H1 (cell line): ENCODE measurements at regions not wholly inside any gene's neighbourhood (a gene's known extent, or its start where the extent isn't known, plus 50 kb on each side); places are given as distances from the start of the nearest gene placed in this dataset.

Experiments used
- CTCF ChIA-PET: fragments of 300-600 bp; sonication (Branson Sonifier 250); formaldehyde crosslinking; loops from one replicate; lab custom pipeline; 2021; ENCODE audit not compliant: partially characterized antibody; lab: Charles Lee
- POLR2A ChIA-PET: fragments of 300-600 bp; sonication (Branson Sonifier 250); formaldehyde crosslinking; loops from one replicate; lab custom pipeline; 2021; ENCODE audit warnings: inconsistent platforms; ENCODE audit not compliant: partially characterized antibody; lab: Charles Lee
- DNase-seq, 2 experiments: peaks; one replicate each; pipeline versions ENCODE4 v3.0.0 to v3.0.0-alpha.2; 2010 to 2022; ENCODE audit warnings: low spot score in 2 of 2, low read depth in 1 of 2, mixed read lengths in 1 of 2
- FAIRE-seq: peaks from 2 replicates; lab custom pipeline; 2011; peaks lifted over from hg19 to GRCh38; lab: Jason Lieb, UNC
- H2AFZ ChIP-seq: 2 replicates; pipeline ENCODE4 v1.8.1; 2012; ENCODE audit warnings: low read length, inconsistent platforms
- H2AK5ac ChIP-seq: 2 replicates; pipeline ENCODE4 v1.6.1; 2013; ENCODE audit warnings: low read depth, low read length
- H2BK120ac ChIP-seq: replicated peaks from 2 replicates; pipeline ENCODE3; 2013; ENCODE audit warnings: low read depth, low read length, inconsistent platforms
- H2BK12ac ChIP-seq: 2 replicates; pipeline ENCODE4 v1.6.1; 2013; ENCODE audit warnings: low read depth, low read length
- H2BK15ac ChIP-seq: 2 replicates; pipeline ENCODE4 v1.6.1; 2013; ENCODE audit warnings: low read length
- H2BK20ac ChIP-seq: 2 replicates; pipeline ENCODE4 v1.6.1; 2013; ENCODE audit warnings: low read length
- H2BK5ac ChIP-seq: 2 replicates; pipeline ENCODE4 v1.6.1; 2013; ENCODE audit warnings: low read depth, low read length
- H3K14ac ChIP-seq: 2 replicates; pipeline ENCODE4 v1.6.1; 2013; ENCODE audit warnings: inconsistent platforms; ENCODE audit not compliant: insufficient read length
- H3K18ac ChIP-seq: 2 replicates; pipeline ENCODE4 v1.6.1; 2013; ENCODE audit warnings: low read length; ENCODE audit errors: extremely low read depth
- H3K23ac ChIP-seq: 2 replicates; pipeline ENCODE4 v1.6.1; 2013; ENCODE audit warnings: inconsistent platforms; ENCODE audit not compliant: insufficient read length
- H3K23me2 ChIP-seq: 2 replicates; pipeline ENCODE4 v1.6.1; 2013; ENCODE audit warnings: low read depth, low read length
- H3K27ac ChIP-seq: 2 replicates; pipeline ENCODE4 v1.6.1; 2011; ENCODE audit warnings: low read depth, low read length, inconsistent platforms
- H3K27me3 ChIP-seq, 4 experiments: replicated peaks in 1 of 4; 1 replicate in 1 of 4; 2 replicates in 3 of 4; pipeline versions ENCODE4 v1.6.1 to v1.8.1; 2011 to 2013; ENCODE audit warnings: low read length in 3 of 4, mild to moderate bottlenecking in 3 of 4, inconsistent platforms in 2 of 4, mixed read lengths in 2 of 4, moderate library complexity in 1 of 4; ENCODE audit not compliant: control insufficient read depth in 3 of 4, insufficient read depth in 3 of 4; ENCODE audit errors: extremely low read depth in 1 of 4
- H3K36me3 ChIP-seq, 4 experiments: 2 replicates each; pipeline versions ENCODE4 v1.6.1 to v1.8.1; 2011 to 2013; ENCODE audit warnings: mild to moderate bottlenecking in 4 of 4, low read length in 3 of 4, moderate library complexity in 2 of 4, control low read depth in 1 of 4, inconsistent platforms in 1 of 4; ENCODE audit not compliant: insufficient read depth in 4 of 4, control insufficient read depth in 2 of 4
- H3K4ac ChIP-seq: replicated peaks from 2 replicates; pipeline ENCODE3; 2013; ENCODE audit warnings: low read length, low read depth, mixed read lengths, inconsistent platforms; ENCODE audit not compliant: insufficient read length
- H3K4me1 ChIP-seq, 4 experiments: replicated peaks in 1 of 4; 1 replicate in 1 of 4; 2 replicates in 3 of 4; pipeline versions ENCODE4 v1.6.1 to v1.8.1; 2011 to 2013; ENCODE audit warnings: low read length in 3 of 4, inconsistent platforms in 2 of 4, mixed read lengths in 1 of 4; ENCODE audit not compliant: insufficient read depth in 4 of 4, control insufficient read depth in 3 of 4
- H3K4me2 ChIP-seq, 2 experiments: 2 replicates each; pipeline versions ENCODE4 v1.6.1 to v1.8.1; 2011 to 2013; ENCODE audit warnings: low read depth in 2 of 2, low read length in 2 of 2, control low read depth in 1 of 2, inconsistent platforms in 1 of 2, mild to moderate bottlenecking in 1 of 2; ENCODE audit not compliant: insufficient read depth in 1 of 2
- H3K4me3 ChIP-seq, 4 experiments: fragments of 200-600, 300-600 bp in 1 of 4; sonication (generic), shearing (Covaris generic), sonication (Bioruptor Twin) in 1 of 4; 2 replicates each; pipeline versions ENCODE4 v1.5.1 to v1.8.1; 2011 to 2016; ENCODE audit warnings: low read length in 4 of 4, low read depth in 3 of 4, control low read depth in 2 of 4, inconsistent platforms in 2 of 4, mild to moderate bottlenecking in 2 of 4, mixed read lengths in 1 of 4, moderate library complexity in 1 of 4; ENCODE audit not compliant: insufficient read depth in 2 of 4; ENCODE audit errors: extremely low read depth in 1 of 4
- H3K56ac ChIP-seq: replicated peaks from 2 replicates; pipeline ENCODE3; 2013; ENCODE audit warnings: low read depth, mild to moderate bottlenecking, mixed read lengths, low read length, inconsistent platforms; ENCODE audit not compliant: insufficient read length
- H3K79me1 ChIP-seq: 2 replicates; pipeline ENCODE4 v1.6.1; 2013; ENCODE audit warnings: low read depth, low read length, control low read depth
- H3K79me2 ChIP-seq, 2 experiments: 2 replicates each; pipeline versions ENCODE4 v1.6.1 to v1.8.1; 2012 to 2013; ENCODE audit warnings: low read length in 2 of 2, mild to moderate bottlenecking in 2 of 2, inconsistent platforms in 1 of 2; ENCODE audit not compliant: insufficient read depth in 2 of 2, control insufficient read depth in 1 of 2
- H3K9ac ChIP-seq, 4 experiments: replicated peaks in 1 of 4; 1 replicate in 1 of 4; 2 replicates in 3 of 4; pipeline versions ENCODE4 v1.6.1 to v1.8.1; 2011 to 2013; ENCODE audit warnings: low read depth in 3 of 4, low read length in 3 of 4, control low read depth in 2 of 4, mild to moderate bottlenecking in 2 of 4, moderate library complexity in 2 of 4, inconsistent platforms in 1 of 4; ENCODE audit errors: extremely low read depth in 1 of 4
- H3K9me3 ChIP-seq, 2 experiments: 2 replicates each; pipeline versions ENCODE4 v1.6.1 to v1.8.1; 2012 to 2013; ENCODE audit warnings: mild to moderate bottlenecking in 2 of 2, moderate library complexity in 2 of 2, control low read depth in 1 of 2, inconsistent platforms in 1 of 2, low read depth in 1 of 2, low read length in 1 of 2, mixed read lengths in 1 of 2; ENCODE audit not compliant: insufficient read depth in 2 of 2
- H4K20me1 ChIP-seq, 2 experiments: replicated peaks in 1 of 2; 2 replicates each; pipeline versions ENCODE3 to v1.8.1; 2011 to 2013; ENCODE audit warnings: inconsistent platforms in 2 of 2, low read length in 2 of 2, mild to moderate bottlenecking in 1 of 2; ENCODE audit not compliant: insufficient read depth in 2 of 2, control insufficient read depth in 1 of 2
- H4K5ac ChIP-seq: 2 replicates; pipeline ENCODE4 v1.6.1; 2013; ENCODE audit warnings: low read length, low read depth, mixed read lengths, inconsistent platforms; ENCODE audit not compliant: insufficient read length
- H4K8ac ChIP-seq: 2 replicates; pipeline ENCODE4 v1.8.0; 2013; ENCODE audit warnings: mild to moderate bottlenecking, moderate library complexity, low read length, inconsistent platforms; ENCODE audit not compliant: insufficient read depth; ENCODE audit errors: extremely low read depth
- H4K91ac ChIP-seq: replicated peaks from 2 replicates; pipeline ENCODE3; 2013; ENCODE audit warnings: low read length, mixed read lengths, inconsistent platforms; ENCODE audit not compliant: insufficient read length
- CHD2 ChIP-seq: IDR thresholded peaks from 2 replicates; pipeline ENCODE4 v1.6.1; 2012; ENCODE audit warnings: low read length, improper control_type of control experiment
- EGR1 ChIP-seq: IDR thresholded peaks from 2 replicates; pipeline ENCODE4 v1.6.1; 2011; ENCODE audit warnings: low read depth, low read length, borderline replicate concordance
- HDAC6 ChIP-seq: IDR thresholded peaks from one replicate; pipeline ENCODE4 v1.7.1; 2012; ENCODE audit warnings: low read depth, mild to moderate bottlenecking, inconsistent platforms, low read length, moderate library complexity
- JUND ChIP-seq: IDR thresholded peaks from 2 replicates; pipeline ENCODE4 v1.6.1; 2011; ENCODE audit warnings: mild to moderate bottlenecking, improper control_type of control experiment, low read length
- PHF8 ChIP-seq: fragments of 200-600 bp; sonication (generic); conservative IDR thresholded peaks from 2 replicates; pipeline ENCODE4 v1.7.1; 2012; ENCODE audit warnings: low read depth, mild to moderate bottlenecking, inconsistent platforms, low read length, moderate library complexity
- SUZ12 ChIP-seq: fragments of 200-600 bp; sonication (generic); IDR thresholded peaks from 2 replicates; pipeline ENCODE4 v1.6.1; 2012; ENCODE audit warnings: mild to moderate bottlenecking, inconsistent platforms, low read length, moderate library complexity, mixed read lengths
- TAF1 ChIP-seq: IDR thresholded peaks from 2 replicates; pipeline ENCODE4 v1.6.1; 2011; ENCODE audit warnings: mild to moderate bottlenecking, low read depth, low read length
- TBP ChIP-seq: IDR thresholded peaks from 2 replicates; pipeline ENCODE4 v1.6.1; 2011; ENCODE audit warnings: low read depth, low read length, improper control_type of control experiment
- WGBS, 2 experiments: shearing (Covaris generic) in 1 of 2; methylation state at CpG; one replicate each; pipeline versions ENCODE4 v1.1.6 to v1.1.7; 2013 to 2015; ENCODE audit warnings: low lambda C conversion rate in 2 of 2, mixed read lengths in 2 of 2, inconsistent platforms in 1 of 2, low coverage in 1 of 2, missing lambda C conversion rate in 1 of 2; ENCODE audit not compliant: insufficient replicate concordance in 2 of 2, insufficient coverage in 1 of 2, insufficient read length in 1 of 2; ENCODE audit errors: extremely low coverage in 1 of 2, missing lambda C conversion rate in 1 of 2; 5-methylcytosine and 5-hydroxymethylcytosine counted together

- 86% methylated on average over 6 of the region's 6 CpGs; no CpG with 5 or more reads in 1 of the 2 experiments for WGBS, 2 experiments
These were observed 102.5 kb downstream of the SPTSSA start for GRCh38 chr14:34359420-34360117.

More at GRCh38 chr14:34359420-34360117, 102.5 kb downstream of the SPTSSA start:
- no peak overlapping the region for H3K18ac ChIP-seq
- H3K36me3 ChIP-seq = no peaks in the 10 kb centered on the region
- H2AFZ ChIP-seq = no peak overlapping the region
- no peaks in the 10 kb centered on the region for H3K4me1 ChIP-seq
- no peak for TF ChIP-seq HDAC6
- TF ChIP-seq SUZ12 = no peak
- no peak for TF ChIP-seq JUND
- TF ChIP-seq TBP = no peak
- no peak for TF ChIP-seq EGR1
- TF ChIP-seq PHF8 = no peak
- TF ChIP-seq CHD2 = no peak
- no peak for TF ChIP-seq TAF1
- H2BK12ac ChIP-seq = no peak overlapping the region
- no peaks in the 10 kb centered on the region for H3K9me3 ChIP-seq
- H3K79me1 ChIP-seq = no peaks in the 10 kb centered on the region
- no peak overlapping the region for H2AK5ac ChIP-seq
- H3K4me2 ChIP-seq = no peak overlapping the region
- no peak overlapping the region for H4K91ac ChIP-seq
- no peak overlapping the region for H2BK120ac ChIP-seq
- H3K4me3 ChIP-seq = no peak overlapping the region
- H4K20me1 ChIP-seq = no peaks in the 10 kb centered on the region
- no peak overlapping the region for H2BK20ac ChIP-seq
- no peak overlapping the region for H3K9ac ChIP-seq
- no peak overlapping the region for H2BK15ac ChIP-seq
- H4K5ac ChIP-seq = no peak overlapping the region
- H3K23me2 ChIP-seq = no peaks in the 10 kb centered on the region
- H3K79me2 ChIP-seq = no peaks in the 10 kb centered on the region
- no peak overlapping the region for H2BK5ac ChIP-seq
- peaks cover 0 to 1% (median 0%) of the 10 kb centered on the region in 4 experiments; a peak in 1 of 7 replicates for H3K27me3 ChIP-seq
- POLR2A ChIA-PET = no interaction called here
- no peak overlapping the region for H3K27ac ChIP-seq
- FAIRE-seq (no peak), DNase-seq (no peak)
- H3K4ac ChIP-seq = no peak overlapping the region
- H3K23ac ChIP-seq = no peak overlapping the region
- H4K8ac ChIP-seq = no peak overlapping the region
- no peak overlapping the region for H3K14ac ChIP-seq
- no peak overlapping the region for H3K56ac ChIP-seq
- CTCF ChIA-PET = interaction anchor here (2.3 kb wide), 1 partner anchor 27 kb away, joined by 8 read pairs; no protein-coding TSS in a partner anchor
